Esophagus squamous epithelium (tissue), 5 donors: ENCODE measurements at regions not wholly inside any gene's neighbourhood (a gene's known extent, or its start where the extent isn't known, plus 50 kb on each side); places are given as distances from the start of the nearest gene placed in this dataset.

Experiments
- DNase-seq: peaks from one replicate; lab custom pipeline; 2025; lab: John Stamatoyannopoulos, UW
- H3K27ac ChIP-seq, 4 donors: fragments of 200-600 bp; sonication (generic); one replicate each; pipeline ENCODE4 v1.5.1; 2016 to 2019; ENCODE audit warnings: mild to moderate bottlenecking in 1 of 4
- H3K27me3 ChIP-seq, 4 donors: fragments of 200-600 bp; sonication (generic); 1 replicate in 3 of 4; 2 replicates in 1 of 4; pipeline versions ENCODE4 v1.5.1 to v1.6.0; 2017 to 2021; ENCODE audit warnings: antibody characterized with exemption in 1 of 4
- H3K36me3 ChIP-seq, 3 donors: fragments of 200-600 bp; sonication (generic); one replicate each; pipeline ENCODE4 v1.5.1; 2016 to 2019
- H3K4me1 ChIP-seq, 3 donors: fragments of 200-600 bp; sonication (generic); one replicate each; pipeline ENCODE4 v1.5.1; 2017 to 2019
- H3K4me3 ChIP-seq, 4 donors: fragments of 200-600 bp; sonication (generic); 1 replicate in 3 of 4; 2 replicates in 1 of 4; pipeline ENCODE4 v1.5.1; 2016 to 2019; ENCODE audit warnings: mild to moderate bottlenecking in 2 of 4, moderate library complexity in 1 of 4
- H3K9me3 ChIP-seq, 3 donors: fragments of 200-600 bp; sonication (generic); one replicate each; pipeline ENCODE4 v1.5.1; 2016 to 2019
- POLR2A ChIP-seq, 4 donors: fragments of 450-650 bp; IDR thresholded peaks; one replicate each; pipeline ENCODE4 v1.6.1; 2017; ENCODE audit warnings: antibody characterized with exemption in 4 of 4, mild to moderate bottlenecking in 4 of 4, moderate library complexity in 3 of 4
- WGBS, 2 donors: methylation state at CpG; one replicate each; pipeline ENCODE4 v1.1.5; 2018; 5-methylcytosine and 5-hydroxymethylcytosine counted together
- intact Hi-C: fragments of 100-400 bp; cut with DNase I; formaldehyde crosslinking; loops from one replicate; pipeline ENCODE4 v1.15.0; 2022
- TF ChIP-seq, protein P1 (sequence below), 6 experiments: fragments of 450-650 bp in 4 of 6; fragments of 200-600 bp in 2 of 6; sonication (generic) in 2 of 6; IDR thresholded peaks; one replicate each; pipeline ENCODE4 v1.5.1; 2016 to 2019; ENCODE audit warnings: antibody characterized with exemption in 6 of 6, mild to moderate bottlenecking in 4 of 6, moderate library complexity in 4 of 6
- donor health status: DM: yes; HTN: yes; CAD: no.

DNA sequence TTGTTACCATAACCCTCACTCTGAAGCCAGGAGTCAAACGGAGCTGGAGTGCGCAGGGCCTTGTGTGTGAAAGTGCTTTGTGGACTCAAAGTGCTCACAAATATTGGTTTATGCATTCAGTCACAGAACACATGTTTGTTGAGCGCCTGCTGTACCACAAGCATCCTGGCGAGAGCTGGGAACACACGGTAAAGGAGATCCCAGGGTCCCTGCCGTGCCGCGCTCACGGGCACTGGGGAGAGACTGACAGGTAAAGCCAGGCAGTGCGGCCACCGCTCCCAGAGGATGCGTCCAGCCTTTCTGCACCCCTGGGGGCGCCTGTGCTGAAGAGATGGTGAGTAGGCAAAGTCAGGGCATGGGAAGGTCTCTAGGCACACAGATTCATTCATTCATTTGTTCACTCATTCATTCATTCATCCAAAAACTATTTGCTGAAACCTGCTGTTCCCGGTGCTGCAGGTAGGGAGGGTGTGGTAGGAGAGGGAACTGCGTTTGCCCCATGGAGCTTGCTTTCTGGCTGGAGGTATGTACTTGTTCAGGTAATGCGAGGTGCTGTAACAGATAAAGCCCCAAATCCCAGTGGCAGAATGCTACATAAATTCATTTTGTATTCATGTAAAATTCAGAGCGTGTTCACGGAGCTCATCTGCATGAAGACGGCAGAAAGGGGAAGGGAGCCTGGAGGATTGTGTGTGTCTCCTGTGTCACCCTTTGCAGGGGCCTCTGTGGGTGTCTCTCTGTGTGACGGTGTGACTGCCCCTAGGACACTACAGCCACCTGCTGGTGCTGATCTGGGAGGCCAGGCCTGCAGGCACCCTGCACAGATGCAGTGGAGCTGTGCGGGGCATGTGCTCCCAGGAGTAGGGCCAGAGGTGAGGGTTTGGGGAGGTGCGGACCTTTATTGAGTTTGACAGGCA, 167.0 kb upstream of the B3GAT1 start:
- DNase-seq = no peak
- intact Hi-C loops = no loop called here

DNA sequence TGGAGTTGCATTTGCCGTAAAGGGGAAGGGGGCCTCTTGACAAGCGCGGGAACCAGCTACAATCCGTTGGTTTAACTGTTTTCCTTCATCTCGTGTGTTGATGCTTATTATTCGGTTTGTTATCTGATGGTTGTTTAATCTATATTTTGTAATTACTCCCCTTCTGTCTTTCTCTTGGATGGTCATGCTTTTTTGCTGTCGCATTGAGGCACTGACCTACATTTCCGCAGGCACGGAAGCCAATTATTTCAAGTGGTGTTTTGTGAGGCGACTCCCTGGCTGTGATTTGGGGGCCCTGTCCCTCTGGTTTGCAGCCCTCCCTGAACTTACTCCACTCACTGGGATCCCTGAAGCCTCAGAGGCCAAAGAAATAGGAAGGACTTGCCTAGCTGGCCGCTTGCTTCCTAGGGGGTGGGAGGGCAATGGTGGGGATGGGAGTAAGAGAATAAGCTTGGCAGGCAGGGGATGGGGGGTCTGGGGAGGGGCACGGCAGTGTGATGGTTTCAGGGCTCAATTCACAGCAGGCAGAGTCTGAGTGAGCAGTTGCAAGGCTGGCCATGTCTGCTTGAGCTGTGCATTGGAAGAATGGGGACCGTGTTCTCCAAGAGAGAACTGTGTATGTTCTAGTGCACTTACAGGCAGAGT, 165.8 kb upstream of the B3GAT1 start:
- Histone ChIP-seq H3K36me3 (no peaks in the 10 kb centered on the region), H3K27me3 (peaks cover 0 to 55% (median 0%) of the 10 kb centered on the region in 4 donors), H3K9me3 (no peaks in the 10 kb centered on the region), H3K4me1 (peaks cover 0 to 3% (median 0%) of the 10 kb centered on the region in 3 donors), H3K27ac (no peak overlapping the region), H3K4me3 (no peak overlapping the region)
- 78% methylated on average over 11 to 12 of the region's 13 CpGs for WGBS, 2 donors
- DNase-seq = no peak
- TF ChIP-seq, protein P1, sequence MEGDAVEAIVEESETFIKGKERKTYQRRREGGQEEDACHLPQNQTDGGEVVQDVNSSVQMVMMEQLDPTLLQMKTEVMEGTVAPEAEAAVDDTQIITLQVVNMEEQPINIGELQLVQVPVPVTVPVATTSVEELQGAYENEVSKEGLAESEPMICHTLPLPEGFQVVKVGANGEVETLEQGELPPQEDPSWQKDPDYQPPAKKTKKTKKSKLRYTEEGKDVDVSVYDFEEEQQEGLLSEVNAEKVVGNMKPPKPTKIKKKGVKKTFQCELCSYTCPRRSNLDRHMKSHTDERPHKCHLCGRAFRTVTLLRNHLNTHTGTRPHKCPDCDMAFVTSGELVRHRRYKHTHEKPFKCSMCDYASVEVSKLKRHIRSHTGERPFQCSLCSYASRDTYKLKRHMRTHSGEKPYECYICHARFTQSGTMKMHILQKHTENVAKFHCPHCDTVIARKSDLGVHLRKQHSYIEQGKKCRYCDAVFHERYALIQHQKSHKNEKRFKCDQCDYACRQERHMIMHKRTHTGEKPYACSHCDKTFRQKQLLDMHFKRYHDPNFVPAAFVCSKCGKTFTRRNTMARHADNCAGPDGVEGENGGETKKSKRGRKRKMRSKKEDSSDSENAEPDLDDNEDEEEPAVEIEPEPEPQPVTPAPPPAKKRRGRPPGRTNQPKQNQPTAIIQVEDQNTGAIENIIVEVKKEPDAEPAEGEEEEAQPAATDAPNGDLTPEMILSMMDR (IDR thresholded peaks at IDR 0.05) = no peak
- TF ChIP-seq POLR2A (IDR thresholded peaks at IDR 0.05) = no peak
- intact Hi-C loops = no loop called here

More for the DNA sequence above, 167.0 kb upstream of the B3GAT1 start:
- no peaks in the 10 kb centered on the region for H3K36me3 ChIP-seq
- peaks cover 0 to 55% (median 0%) of the 10 kb centered on the region in 4 donors for H3K27me3 ChIP-seq
- TF ChIP-seq POLR2A (IDR thresholded peaks at IDR 0.05) = no peak
- TF ChIP-seq, protein P1 (IDR thresholded peaks at IDR 0.05) = no peak
- H3K4me1 ChIP-seq = peaks cover 0 to 9% (median 0%) of the 10 kb centered on the region in 3 donors
- no peaks in the 10 kb centered on the region for H3K9me3 ChIP-seq
- no peak overlapping the region for H3K27ac ChIP-seq
- 74 to 75% methylated on average over 18 to 21 of the region's 22 CpGs for WGBS, 2 donors
- H3K4me3 ChIP-seq = no peak overlapping the region

DNA sequence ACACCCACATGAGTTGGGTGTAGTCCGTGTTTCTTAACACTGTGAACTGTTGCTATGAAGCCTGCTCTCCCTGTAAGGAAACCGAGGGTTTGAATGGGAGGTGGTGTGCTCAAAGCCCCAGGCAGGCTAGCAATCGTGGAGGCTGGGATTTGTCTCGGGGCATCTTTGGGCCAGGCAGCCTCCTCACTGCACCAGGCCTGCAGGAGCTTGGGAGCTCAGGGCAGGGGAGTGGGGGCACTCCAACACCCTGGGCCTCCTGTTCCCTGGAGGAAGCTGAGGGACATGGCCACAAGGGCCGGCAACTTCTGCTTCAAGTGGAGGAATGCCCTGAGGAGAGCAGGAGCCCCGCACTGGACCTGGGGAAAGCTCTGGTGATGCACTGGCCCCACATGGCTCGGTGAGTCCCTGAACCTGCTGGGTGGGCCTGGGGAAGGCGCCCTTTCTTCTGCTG, 164.7 kb upstream of the B3GAT1 start:
- intact Hi-C loops = no loop called here
- WGBS, 2 donors = 58% methylated on average over 4 of the region's 8 CpGs; no CpG with 5 or more reads in 1 of the 2 donors
- H3K4me1 ChIP-seq = no peaks in the 10 kb centered on the region
- no peaks in the 10 kb centered on the region for H3K9me3 ChIP-seq
- TF ChIP-seq POLR2A (IDR thresholded peaks at IDR 0.05) = no peak
- TF ChIP-seq, protein P1 (IDR thresholded peaks at IDR 0.05) = no peak
- H3K27ac ChIP-seq = no peak overlapping the region
- H3K4me3 ChIP-seq = no peak overlapping the region
- H3K27me3 ChIP-seq = peaks cover 0 to 55% (median 0%) of the 10 kb centered on the region in 4 donors
- DNase-seq = no peak
- no peaks in the 10 kb centered on the region for H3K36me3 ChIP-seq

DNA sequence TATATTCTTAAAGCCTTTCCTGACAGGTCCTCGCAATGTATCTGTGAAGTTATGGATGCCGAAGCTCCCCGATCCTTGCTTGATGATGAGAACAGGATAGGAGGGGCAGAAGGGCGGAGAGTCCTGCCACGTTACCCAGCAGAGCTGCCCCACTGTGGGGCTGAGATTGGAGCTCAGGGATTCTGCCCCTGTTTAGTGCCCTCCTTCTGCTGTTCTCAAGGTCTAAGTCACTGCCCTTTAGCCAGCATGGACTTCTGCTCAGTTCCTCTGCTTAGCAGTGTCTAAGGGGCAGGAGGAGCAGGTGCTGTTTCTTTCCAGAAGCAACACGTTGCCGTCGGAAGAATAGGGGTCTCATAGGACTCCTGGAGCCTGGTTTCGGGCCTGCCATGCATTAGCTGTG, 164.2 kb upstream of the B3GAT1 start:
- Histone ChIP-seq H3K27ac (no peak overlapping the region), H3K9me3 (no peaks in the 10 kb centered on the region), H3K27me3 (peaks cover 0 to 53% (median 0%) of the 10 kb centered on the region in 4 donors), H3K36me3 (no peaks in the 10 kb centered on the region), H3K4me1 (no peaks in the 10 kb centered on the region), H3K4me3 (no peak overlapping the region)
- intact Hi-C loops = no loop called here
- no peak for DNase-seq
- WGBS, 2 donors = 71 to 76% methylated on average over 3 to 5 of the region's 9 CpGs
- TF ChIP-seq POLR2A (IDR thresholded peaks at IDR 0.05) = no peak
- TF ChIP-seq, protein P1 (IDR thresholded peaks at IDR 0.05) = no peak
